OCI-LY3 (cell line): ENCODE measurements at regions not wholly inside any gene's neighbourhood (a gene's known extent, or its start where the extent isn't known, plus 50 kb on each side); places are given as distances from the start of the nearest gene placed in this dataset.

ENCODE experiments used
- EZH2phosphoT487 ChIP-seq: fragments of 200-600 bp; shearing (Covaris generic); IDR thresholded peaks from 2 replicates; pipeline ENCODE4 v1.6.1; 2018; ENCODE audit warnings: antibody characterized with exemption, mixed run types, low read depth
- TF ChIP-seq, protein P1 (sequence below): fragments of 200-600, 300-600 bp; sonication (generic); IDR thresholded peaks from 2 replicates; pipeline ENCODE4 v1.5.1; 2014; ENCODE audit warnings: antibody characterized with exemption, low read length, low read depth

DNA sequence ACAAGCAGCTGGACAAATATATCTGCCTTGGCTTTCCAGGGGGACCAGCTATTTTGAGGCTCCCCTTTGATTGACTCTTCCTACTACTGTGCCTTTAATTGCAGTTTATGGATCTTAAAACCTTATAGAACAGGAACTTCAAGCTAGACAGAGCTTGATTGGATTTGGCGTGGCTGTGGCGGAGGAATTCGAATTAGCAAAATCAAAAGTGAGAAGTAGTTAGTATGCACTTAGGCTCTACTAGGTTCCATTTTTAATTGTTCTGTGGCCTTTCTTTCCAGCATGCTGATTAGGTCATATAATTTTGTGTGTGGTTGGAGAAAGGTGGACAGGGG is 248.0 kb downstream of the HIVEP2 start:
- TF ChIP-seq, protein P1, sequence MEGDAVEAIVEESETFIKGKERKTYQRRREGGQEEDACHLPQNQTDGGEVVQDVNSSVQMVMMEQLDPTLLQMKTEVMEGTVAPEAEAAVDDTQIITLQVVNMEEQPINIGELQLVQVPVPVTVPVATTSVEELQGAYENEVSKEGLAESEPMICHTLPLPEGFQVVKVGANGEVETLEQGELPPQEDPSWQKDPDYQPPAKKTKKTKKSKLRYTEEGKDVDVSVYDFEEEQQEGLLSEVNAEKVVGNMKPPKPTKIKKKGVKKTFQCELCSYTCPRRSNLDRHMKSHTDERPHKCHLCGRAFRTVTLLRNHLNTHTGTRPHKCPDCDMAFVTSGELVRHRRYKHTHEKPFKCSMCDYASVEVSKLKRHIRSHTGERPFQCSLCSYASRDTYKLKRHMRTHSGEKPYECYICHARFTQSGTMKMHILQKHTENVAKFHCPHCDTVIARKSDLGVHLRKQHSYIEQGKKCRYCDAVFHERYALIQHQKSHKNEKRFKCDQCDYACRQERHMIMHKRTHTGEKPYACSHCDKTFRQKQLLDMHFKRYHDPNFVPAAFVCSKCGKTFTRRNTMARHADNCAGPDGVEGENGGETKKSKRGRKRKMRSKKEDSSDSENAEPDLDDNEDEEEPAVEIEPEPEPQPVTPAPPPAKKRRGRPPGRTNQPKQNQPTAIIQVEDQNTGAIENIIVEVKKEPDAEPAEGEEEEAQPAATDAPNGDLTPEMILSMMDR: no peak
- TF ChIP-seq EZH2phosphoT487: no peak
